ENCODE measurements at regions not wholly inside any gene's neighbourhood (a gene's known extent, or its start where the extent isn't known, plus 50 kb on each side); places are given as distances from the start of the nearest gene placed in this dataset.

- Histone ChIP-seq H3K36me3 (no peaks in the 10 kb centered on the region), H3K27me3 (no peaks in the 10 kb centered on the region), H3K4me1 (no peaks in the 10 kb centered on the region), H3K4me3 (replicated peaks in 1 of 3) (no peak overlapping the region), H3K9me3 (no peaks in the 10 kb centered on the region), H3K27ac (no peak overlapping the region)
- WGBS, 2 donors = 42 to 66% methylated on average over 2 of the region's 2 CpGs
- TF ChIP-seq CTCF (IDR thresholded peaks at IDR 0.05) = no peak
- no peak for TF ChIP-seq POLR2A (IDR thresholded peaks at IDR 0.05)
- DNase-seq = no peak
- intact Hi-C loops (cut with DNase I) = no loop called here
Measured at GRCh38 chr9:28941856-28942255, 1368.6 kb upstream of the C9orf72 start.

GRCh38 chr9:28942941-28943340, 1369.7 kb upstream of the C9orf72 start:
- Histone ChIP-seq H3K36me3 (no peaks in the 10 kb centered on the region), H3K27me3 (no peaks in the 10 kb centered on the region), H3K4me1 (no peaks in the 10 kb centered on the region), H3K4me3 (replicated peaks in 1 of 3) (no peak overlapping the region), H3K9me3 (no peaks in the 10 kb centered on the region), H3K27ac (no peak overlapping the region)
- no peak for TF ChIP-seq POLR2A (IDR thresholded peaks at IDR 0.05)
- TF ChIP-seq CTCF (IDR thresholded peaks at IDR 0.05) = no peak
- DNase-seq = no peak
- intact Hi-C loops (cut with DNase I) = no loop called here
- 89 to 92% methylated on average over 2 of the region's 2 CpGs for WGBS, 2 donors

GRCh38 chr9:28946648-28947047, 1373.4 kb upstream of the C9orf72 start:
- intact Hi-C loops (cut with DNase I) = no loop called here
- H3K4me3 ChIP-seq (replicated peaks in 1 of 3) = no peak overlapping the region
- H3K27me3 ChIP-seq = no peaks in the 10 kb centered on the region
- no peak overlapping the region for H3K27ac ChIP-seq
- H3K36me3 ChIP-seq = no peaks in the 10 kb centered on the region
- no peak for TF ChIP-seq CTCF (IDR thresholded peaks at IDR 0.05)
- no peak for TF ChIP-seq POLR2A (IDR thresholded peaks at IDR 0.05)
- H3K9me3 ChIP-seq = no peaks in the 10 kb centered on the region
- no peak for DNase-seq
- no peaks in the 10 kb centered on the region for H3K4me1 ChIP-seq

GRCh38 chr9:28951945-28952344, 1378.7 kb upstream of the C9orf72 start:
- Histone ChIP-seq H3K27me3 (no peaks in the 10 kb centered on the region), H3K4me1 (no peaks in the 10 kb centered on the region), H3K36me3 (no peaks in the 10 kb centered on the region), H3K27ac (no peak overlapping the region), H3K9me3 (no peaks in the 10 kb centered on the region), H3K4me3 (replicated peaks in 1 of 3) (no peak overlapping the region)
- intact Hi-C loops (cut with DNase I) = no loop called here
- DNase-seq = no peak
- WGBS, 2 donors = 87 to 90% methylated on average over 4 of the region's 4 CpGs
- no peak for TF ChIP-seq POLR2A (IDR thresholded peaks at IDR 0.05)
- TF ChIP-seq CTCF (IDR thresholded peaks at IDR 0.05) = no peak

- H3K9me3 ChIP-seq = no peaks in the 10 kb centered on the region
- intact Hi-C loops (cut with DNase I) = no loop called here
- 73 to 77% methylated on average over 3 of the region's 3 CpGs for WGBS, 2 donors
- no peaks in the 10 kb centered on the region for H3K4me1 ChIP-seq
- no peak for DNase-seq
- no peak overlapping the region for H3K27ac ChIP-seq
- no peak overlapping the region for H3K4me3 ChIP-seq (replicated peaks in 1 of 3)
- H3K27me3 ChIP-seq = no peaks in the 10 kb centered on the region
- TF ChIP-seq POLR2A (IDR thresholded peaks at IDR 0.05) (no peak), CTCF (IDR thresholded peaks at IDR 0.05) (no peak)
- H3K36me3 ChIP-seq = no peaks in the 10 kb centered on the region
Measured at GRCh38 chr9:28956116-28956880, 1383.0 kb upstream of the C9orf72 start.

Measured in thyroid gland (tissue), 4 donors.